ENCODE measurements at regions not wholly inside any gene's neighbourhood (a gene's known extent, or its start where the extent isn't known, plus 50 kb on each side); places are given as distances from the start of the nearest gene placed in this dataset.
A peak's percentile ranks its signal among the peaks of the same experiment; 100 is the strongest.
"Not testable (repeated sequence)": the region's sequence is repeated elsewhere in the genome, so short reads cannot be mapped to it uniquely, and the experiment has no call there.

DNA sequence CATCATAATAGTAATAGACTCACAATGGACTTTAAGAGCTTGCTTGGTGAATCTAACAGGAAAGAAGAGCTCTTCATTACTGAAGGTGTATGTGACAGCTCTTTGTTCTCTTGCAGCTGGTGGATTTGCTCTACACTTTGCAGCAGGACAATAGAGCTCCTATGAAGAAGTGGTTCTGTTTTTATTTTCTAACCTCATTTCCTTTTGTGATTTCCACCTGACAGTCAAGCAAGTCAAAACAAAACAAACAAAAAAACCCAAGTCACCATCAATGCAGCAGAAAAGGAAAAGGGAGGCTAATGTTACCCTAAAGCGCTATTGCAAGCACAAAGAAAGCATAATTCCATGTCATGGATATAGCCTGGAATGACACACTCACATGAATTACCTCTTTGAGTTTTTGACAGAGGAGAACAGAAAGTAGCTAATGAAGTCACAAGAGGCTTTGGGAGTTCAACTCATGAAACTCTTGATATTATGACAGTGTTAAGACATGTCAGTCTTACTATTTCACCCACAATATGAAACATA is 1188.1 kb downstream of the EPHA7 start:
- no peak for DNase-seq

DNA sequence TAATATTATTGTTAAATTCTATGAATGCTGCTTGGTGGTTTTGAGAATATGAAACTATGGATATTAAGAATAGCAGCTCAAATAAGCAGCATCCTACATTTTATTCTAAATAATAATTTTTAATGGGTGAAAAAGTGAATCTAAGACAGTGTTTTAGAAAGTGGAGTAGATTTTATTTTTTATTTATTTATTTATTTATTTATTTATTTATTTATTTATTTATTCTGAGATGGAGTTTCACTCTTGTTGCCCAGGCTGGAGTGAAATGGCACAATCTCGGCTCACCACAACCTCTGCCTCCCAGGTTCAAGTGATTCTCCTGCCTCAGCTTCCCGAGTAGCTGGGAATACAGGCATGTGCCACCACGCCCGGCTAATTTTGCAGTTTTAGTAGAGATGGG is 1199.4 kb downstream of the EPHA7 start:
- not testable (repeated sequence) for DNase-seq

DNA sequence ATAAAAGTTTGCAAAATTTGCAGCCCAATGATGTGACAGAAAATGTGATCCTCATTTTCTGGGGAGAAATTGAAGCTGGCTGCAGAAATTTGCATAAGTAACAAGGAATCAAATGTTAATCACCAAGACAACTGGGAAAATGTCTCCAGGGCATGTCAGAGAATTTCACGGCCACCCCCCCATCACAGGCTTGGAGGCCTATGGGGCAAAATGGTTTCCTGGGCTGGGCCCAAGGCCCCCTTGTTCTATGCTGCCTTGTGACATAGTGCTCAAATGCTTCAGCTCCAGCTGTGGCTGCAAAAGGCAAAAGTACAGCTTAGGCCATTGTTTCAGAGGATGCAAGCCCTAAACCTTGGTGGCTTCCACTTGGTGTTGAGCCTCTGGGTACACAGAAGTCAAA is 1202.6 kb downstream of the EPHA7 start:
- no peak for DNase-seq

DNA sequence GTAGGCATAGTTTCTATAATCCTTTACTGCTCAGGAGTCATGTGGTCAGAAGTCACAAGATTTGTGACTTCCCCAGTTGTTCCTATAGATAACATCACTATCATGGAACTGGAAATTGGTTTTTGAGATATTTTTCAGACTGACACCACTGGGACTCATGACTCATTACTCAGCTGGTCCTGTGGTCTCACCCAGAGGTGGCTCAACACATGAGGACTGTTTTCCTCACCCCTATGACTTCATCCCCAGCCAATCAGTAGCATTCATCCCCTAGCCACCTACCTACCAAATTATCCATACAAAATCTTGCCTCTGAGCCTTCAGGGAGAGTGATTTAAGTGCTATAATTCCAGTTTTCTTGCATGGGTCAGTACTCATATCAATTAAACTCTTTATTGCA is 1217.7 kb downstream of the EPHA7 start:
- DNase-seq: peak; percentile 1

DNA sequence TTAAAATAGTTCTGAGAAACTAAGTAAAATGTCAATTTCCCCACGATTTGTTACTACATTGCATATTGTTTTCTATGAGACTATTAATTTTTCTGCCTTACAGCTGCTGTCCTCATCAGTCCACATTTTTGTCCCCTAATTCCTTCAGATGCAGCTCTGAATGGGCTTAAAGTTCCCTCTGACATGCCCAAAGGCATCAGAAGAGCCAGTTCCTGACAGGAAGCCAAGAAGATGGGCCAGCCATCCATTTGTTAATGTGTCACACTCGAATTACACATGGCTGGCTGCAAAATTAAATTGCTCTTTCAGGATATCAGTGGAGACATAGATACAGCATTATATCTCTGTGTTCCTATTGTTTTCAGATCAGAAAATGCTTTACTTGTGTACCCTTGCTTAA is 1223.0 kb downstream of the EPHA7 start:
- DNase-seq: no peak

DNA sequence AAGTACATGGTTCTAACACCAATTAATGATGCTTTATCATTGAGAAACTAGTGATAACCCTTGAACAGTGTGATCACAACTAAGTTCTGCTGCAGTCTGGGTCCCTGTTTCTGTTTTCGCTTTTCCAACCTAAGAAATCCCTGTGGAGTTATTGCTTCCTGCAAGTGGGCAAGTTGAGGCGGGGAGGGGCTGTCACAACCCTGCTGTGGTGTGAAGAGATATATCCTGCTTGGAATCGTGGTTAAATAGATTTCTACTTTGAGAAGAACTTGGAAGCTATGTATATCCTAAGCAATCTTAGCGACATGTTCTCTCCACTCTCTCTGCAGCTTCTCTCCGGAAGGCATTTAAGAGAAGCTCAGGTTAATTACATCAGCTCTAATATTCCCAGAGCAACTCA is 1223.6 kb downstream of the EPHA7 start:
- DNase-seq: no peak

DNA sequence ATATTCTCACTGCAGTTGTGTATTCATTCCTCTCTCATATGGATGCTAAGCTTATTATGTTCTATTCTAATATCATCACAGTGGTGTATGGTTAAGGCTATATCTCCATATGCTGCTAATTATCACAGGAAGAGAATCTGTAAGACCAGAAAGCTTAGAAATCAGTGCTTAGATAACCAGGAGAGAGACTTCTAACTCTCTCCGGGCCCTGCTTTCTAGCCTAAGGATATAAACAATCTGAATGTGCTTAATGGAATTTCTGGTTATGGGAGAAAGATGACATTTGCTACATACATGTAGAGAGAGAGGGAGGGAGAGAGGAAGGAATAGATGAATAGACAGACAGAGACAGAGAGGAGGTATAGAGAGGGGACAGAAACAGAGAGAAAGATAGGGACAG is 1231.3 kb downstream of the EPHA7 start:
- DNase-seq: no peak

DNA sequence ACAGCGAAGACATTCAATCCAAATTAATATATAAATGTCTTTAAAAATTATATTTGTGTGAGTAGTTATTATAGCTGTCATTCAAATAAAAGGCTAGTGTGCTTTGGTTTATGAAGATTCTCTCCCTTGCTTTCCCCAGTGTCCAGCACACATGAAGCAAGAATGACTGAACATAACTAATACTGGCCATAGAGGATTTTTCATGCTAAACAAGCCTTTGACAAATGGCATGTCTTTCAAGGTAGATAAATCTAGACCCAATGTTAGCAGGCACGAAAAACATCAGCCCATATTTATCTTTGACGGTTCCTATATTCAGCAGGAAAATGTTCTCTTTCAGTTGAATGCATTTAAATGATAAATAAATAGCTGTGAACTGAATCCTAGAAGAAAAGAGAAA is 1234.4 kb downstream of the EPHA7 start:
- DNase-seq: no peak

DNA sequence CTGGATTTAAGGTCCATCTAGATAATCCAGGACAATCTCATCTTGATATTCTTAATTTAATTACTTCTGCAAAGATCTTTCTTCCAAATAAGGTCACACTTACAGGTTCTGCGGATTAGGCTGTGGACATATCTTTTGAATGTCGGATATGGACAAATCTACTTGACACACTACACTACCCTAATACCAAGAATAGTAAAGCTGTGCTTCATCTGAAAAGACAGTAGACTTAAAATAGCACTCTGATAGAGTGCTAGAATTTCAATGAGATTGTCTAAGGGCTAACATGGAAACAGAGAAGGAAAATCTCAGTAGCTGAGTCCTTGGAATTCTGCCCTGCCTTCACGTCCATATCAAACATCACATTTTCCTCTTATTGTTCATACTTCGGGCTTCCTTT is 1238.0 kb downstream of the EPHA7 start:
- no peak for DNase-seq

DNA sequence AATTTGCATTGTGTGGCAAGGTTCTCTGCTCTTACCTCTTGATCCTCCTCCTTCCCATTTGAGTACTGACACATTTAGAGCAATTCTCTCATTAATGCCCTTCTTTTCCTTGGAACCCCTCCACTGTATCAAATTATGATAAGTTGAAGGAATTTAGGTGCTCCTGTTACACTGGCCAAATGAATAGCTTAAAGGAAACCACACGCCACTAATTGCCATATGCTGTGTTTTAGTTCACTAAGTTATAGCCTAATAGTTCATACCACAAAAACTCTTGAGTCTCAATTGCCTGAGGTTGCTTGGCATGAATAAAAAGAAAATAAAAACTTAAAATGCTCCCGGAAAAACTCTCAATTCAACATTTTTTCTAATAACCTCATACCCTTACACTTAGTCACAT is 1239.3 kb downstream of the EPHA7 start:
- no peak for DNase-seq

DNA sequence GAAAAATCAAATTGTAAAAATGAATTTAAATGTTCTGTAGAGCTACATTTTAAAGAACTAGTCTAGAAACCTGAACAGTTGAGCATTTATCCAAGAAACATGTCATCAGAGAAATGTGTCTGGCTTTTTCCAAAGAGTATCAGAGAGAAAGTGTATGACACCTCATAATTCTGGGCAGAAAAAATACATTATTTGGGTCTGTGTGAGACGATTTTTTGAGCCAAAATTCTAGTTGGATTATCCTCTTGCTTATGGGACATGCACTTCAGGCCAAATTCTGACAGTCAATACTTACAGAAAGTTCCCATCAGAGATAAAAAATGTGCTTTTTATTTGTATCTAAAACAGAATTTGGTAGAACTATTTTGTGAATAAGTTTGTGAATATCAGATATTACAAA is 1242.7 kb downstream of the EPHA7 start:
- DNase-seq: no peak

DNA sequence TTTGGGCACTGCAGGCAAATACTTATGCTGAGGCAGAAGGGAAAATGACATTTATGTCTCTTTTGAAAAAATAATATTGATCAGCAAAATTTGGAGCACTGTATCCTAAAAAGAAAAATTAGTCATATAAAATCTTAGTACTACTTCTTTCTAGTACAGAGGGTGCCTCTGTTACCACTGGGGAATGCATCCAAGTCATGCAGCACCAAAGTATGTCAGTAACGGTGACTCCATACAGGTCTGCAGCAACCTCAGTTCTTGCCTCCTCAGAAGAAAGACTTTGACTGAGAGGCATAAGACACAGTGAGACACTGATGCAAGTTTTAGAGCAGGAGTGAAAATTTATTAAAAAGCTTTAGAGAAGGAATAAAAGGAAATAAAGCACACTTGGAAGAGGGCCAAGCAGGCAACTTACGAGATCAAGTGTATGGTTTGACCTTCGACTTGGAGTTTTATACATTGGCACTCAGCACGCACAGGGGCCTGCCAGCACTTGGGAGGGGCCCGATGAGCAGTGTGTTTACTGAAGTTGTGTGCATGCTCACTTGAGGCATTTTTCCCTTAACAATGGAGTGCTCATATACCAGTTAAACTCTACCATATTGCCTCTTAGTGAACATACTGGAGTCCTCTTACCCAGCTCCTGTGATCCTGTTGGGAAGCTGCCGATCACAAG is 1244.8 kb downstream of the EPHA7 start:
- no peak for DNase-seq

DNA sequence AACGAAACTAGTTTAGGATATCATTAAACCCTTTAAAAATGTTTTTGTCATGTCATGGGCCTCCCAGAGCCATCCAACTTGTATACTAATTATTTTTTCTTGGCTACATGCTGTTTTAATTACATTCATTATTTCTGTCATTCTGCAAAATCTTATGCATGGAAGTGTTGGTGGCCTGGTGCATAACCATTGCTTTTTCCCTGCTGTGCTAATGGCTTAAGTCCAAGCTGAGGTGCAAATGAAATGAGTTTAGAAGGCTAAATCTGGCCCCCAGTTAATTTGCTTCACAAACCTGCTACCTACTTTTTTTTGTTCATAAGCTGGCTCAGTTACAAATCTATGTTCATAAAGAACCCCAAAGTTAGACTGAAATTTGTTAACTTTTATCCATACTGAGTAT is 1249.9 kb downstream of the EPHA7 start:
- no peak for DNase-seq

DNA sequence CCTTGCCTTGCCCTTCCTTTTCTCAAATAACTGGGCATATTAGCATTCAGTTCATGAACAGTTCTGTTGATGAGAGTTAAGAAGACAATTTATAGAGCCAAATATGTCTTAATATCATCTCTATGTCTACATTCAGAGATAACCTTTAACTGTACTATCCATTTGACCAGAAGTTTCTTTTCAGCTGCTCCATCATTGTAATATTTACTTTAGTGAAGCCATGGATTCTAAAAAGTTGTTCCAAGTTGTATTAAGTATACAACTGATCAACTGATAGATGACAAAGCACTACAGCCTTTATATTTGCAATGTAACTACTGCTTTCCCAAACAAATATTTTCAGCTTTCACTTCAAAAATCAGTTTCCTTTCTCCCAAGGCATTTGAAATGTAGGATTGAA is 1252.7 kb downstream of the EPHA7 start:
- DNase-seq: no peak

DNA sequence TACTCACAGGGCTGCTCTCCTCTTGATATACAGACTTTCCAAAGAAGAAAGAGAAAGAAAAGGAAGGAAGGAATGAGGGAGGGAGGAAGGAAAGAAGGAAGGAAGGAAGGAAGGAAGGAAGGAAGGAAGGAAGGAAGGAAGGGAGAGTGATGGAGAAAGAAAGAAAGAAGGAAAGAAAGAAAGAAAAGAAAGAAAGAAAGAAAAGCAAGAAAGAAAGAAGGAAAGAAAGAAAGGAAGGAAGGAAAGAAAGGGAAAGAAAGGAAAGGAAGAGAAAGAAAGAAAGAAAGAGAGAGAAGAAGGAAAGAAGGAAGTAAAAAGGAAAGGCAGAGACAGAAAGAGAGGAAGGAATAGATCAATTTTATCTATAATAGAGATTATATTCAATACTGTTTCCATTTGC is 1257.4 kb downstream of the EPHA7 start:
- no peak for DNase-seq

DNA sequence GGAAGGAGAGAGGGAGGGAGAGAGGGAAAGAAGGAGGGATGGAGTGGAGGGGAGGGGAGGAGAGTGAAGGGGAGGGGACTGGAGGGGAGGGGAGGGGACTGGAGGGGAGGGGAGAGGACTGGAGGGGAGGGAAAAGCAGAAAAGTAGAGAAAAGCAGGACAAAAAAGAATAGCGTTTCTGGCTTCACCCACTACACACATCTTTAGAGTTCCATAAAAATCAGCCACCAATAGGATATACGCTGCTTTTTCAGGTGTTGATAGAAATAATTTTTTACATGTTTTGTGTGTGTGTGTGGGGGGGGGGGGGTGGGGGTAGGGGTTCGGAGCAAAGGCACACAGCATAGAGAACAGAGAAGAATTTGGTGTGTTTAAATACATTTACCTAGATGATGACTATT is 1259.1 kb downstream of the EPHA7 start:
- no peak for DNase-seq

DNA sequence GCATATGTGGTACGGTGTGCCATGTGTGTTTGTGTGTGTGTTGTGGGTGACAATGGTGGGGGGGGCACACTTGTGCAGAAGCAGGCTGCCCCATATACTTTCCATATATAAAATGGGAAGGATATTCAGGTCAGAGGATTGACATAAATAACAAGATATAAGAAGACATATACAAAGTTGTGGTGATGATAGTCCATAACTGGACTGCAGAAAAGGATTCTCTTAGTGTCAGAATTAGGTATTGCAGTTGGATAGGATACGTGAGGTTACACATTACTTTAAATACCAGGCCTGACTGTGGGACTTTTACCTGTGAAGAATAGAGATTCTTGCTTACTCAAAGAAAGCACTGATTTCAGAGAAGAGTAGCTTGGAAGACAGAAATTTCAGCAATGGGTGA is 1260.3 kb downstream of the EPHA7 start:
- DNase-seq: no peak

DNA sequence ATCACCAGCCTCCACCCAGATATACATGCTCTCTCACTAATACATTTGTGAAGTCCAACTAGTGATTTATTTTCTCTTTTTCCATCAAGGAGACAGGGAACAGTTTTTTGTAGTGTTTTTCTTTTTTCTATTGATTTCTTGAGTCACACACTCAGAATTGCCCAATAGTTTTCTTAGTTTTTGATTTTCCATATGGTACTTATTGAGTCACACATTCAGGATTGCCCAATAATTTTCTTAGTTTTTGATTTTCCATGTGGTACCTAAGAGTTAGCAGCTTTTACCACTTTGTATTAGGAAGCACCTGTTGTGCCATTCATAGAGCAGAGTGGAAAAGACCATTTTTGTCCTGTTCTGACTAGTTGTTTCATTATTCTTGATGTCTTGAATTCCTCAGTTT is 1268.8 kb downstream of the EPHA7 start:
- DNase-seq: peak; percentile 9

DNA sequence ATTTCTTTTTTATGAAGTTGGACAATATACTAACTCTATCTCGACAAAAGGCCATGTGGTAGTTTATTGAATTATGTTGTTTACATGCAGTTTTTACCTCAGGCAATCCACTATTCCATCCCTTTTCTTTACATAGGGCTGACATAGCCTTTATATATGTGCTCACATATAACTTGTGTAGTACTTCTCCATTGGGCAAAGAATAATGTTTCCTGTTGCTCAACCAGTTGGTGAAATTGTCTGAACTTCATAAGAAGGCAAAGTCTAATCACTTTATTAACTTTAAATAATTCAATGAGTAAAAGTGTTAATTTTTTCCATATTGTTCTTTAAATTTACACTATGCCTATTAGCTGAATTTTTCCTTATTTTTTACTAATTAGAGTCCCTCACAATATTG is 1272.1 kb downstream of the EPHA7 start:
- peak; percentile 52 for DNase-seq

DNA sequence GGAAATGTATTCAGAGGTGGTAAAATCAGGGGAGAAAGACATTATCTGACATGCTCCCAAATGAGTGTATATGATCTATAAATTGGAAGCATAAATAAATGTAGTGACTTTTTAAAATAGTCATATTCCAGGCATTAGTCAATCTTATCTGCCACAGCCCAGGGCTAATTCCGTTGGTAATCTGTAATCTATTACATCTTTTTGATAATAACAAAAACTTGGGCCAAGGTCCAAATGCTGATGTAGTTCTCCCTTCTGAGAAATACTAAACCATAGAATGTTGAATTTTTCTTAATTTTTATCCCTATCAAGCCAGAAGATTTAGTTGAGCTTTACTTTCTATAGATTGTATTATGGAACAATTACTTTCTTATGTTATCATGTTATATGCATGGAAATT is 1279.8 kb downstream of the EPHA7 start:
- no peak for DNase-seq

DNA sequence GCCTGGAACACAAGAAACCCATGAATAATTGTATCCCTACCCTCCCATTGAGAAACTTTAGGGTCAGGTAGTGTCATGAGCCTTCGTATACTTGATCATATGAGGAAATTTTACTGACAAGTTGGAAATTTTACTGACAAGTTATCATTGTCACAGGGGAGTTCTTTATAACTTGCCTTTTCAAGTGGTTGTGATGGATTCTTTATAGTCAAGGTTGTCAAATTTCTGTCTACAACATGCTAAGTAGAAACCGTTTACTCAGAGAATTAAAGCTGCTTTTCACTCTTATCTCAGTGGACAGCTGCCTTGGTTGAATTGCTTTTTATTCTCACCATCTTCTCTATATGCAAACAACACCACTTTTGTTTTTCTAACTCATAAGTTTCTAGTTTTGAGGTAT is 1286.4 kb downstream of the EPHA7 start:
- no peak for DNase-seq

DNA sequence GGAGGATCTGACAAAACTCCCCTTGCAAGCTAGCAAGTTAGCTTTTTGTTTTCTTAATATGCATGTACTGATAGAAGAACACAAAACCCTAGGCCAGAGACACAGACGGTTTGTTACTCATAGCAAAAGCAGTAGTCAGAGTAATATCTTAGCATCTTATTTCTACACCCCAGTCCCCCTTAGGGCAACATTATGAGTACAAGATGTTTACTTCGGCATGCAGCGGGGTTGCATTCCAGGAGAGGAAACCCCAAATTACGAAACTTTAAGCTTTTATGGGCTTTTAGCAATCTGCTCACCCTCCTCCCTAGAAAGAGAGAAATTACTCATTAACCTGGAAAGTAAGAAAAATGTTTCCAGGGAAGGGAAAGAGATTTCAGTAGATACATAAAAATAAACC is 1286.9 kb downstream of the EPHA7 start:
- peak; percentile 25 for DNase-seq

DNA sequence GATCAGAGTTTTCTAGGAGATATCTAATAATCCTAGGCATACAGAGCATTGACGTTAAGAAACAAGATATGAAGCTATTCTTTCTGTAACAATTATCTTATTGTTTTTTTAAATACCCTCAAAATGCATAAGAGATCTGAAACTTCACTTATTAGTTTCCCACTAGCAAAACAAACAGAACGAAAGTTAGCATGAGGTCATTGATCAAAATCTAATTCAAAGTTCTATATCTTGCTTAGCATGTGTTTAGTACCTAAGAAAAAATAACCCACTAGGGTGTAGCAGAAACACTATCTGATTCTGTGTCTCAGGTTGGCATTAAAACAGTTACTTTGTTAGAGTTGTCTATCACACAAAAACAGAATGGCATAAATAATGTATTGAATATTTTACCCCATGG is 1288.4 kb downstream of the EPHA7 start:
- DNase-seq: no peak

DNA sequence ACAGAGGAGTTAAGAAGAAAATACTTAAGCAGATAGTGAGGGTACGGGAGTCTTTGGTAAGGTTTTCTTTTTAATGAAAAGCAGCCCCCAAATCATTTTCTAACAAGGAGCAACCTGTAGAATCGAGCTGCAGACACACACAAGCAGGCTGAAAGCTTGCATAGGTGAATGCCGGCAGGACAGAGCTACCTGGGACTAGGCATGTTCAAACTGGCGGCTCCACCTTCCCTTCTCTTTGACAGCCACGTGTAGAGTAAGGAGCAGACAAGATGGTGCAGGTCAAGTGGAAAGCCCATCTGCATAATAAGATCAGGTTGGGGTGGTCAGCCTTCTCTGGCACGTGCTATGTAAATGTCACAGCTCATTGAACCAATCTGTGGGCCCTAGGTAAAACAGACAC is 1292.4 kb downstream of the EPHA7 start:
- no peak for DNase-seq

DNA sequence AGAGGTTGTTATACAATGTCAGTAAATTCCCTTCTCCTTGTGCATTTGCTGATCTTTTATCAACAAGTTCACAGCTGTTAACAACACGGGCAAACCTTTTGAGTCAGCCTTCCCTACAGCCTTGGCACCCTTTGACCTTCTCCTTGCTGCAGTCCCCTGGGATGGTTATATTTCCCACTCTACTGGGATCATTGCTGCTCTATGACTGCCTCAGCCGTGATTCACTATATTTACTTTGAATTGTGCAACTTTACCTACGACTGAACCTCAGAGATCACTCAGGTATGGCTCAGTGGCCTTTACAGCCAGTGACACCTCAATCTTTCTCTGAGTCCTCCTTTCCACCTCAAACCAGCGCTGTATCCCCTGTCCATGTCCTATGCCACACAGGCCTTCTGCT is 1293.3 kb downstream of the EPHA7 start:
- DNase-seq: no peak

DNA sequence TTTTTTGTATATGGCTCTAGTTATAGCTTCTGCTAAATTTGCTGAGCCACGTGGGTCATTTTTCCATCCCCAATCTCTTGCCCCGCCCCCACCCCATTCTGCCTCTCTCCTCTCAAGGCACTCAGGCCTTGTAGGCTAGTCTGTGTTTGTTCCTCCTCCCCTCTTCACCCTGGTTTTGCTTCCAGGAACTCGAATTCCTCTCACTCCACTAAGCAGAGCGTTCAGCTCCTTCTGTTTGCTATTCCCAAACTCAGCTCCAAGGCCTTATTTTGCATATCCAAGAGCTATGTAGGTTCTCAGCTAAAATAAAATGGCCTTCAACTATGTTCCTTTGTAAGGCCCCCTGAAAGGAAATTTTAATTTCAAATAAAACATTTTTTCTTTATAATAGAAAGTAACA is 1293.7 kb downstream of the EPHA7 start:
- no peak for DNase-seq
